ENCODE measurements at regions not wholly inside any gene's neighbourhood (a gene's known extent, or its start where the extent isn't known, plus 50 kb on each side); places are given as distances from the start of the nearest gene placed in this dataset.

- TF ChIP-seq CTCF (IDR thresholded peaks at IDR 0.05 in 8 of 11, conservative IDR thresholded peaks at IDR 0.05 in 3 of 11) = no peak
- no peak for TF ChIP-seq POLR2AphosphoS5 (IDR thresholded peaks at IDR 0.05)
These were observed 138.8 kb upstream of the CDH10 start for GRCh38 chr5:24783596-24783995.
